ENCODE measurements at regions not wholly inside any gene's neighbourhood (a gene's known extent, or its start where the extent isn't known, plus 50 kb on each side); places are given as distances from the start of the nearest gene placed in this dataset.

GRCh38 chr6:146999766-147000165 lies 204.5 kb upstream of the STXBP5 start:
- Histone ChIP-seq H3K27me3 (no peaks in the 10 kb centered on the region), H3K4me3 (no peak overlapping the region), H3K4me1 (replicated peaks in 1 of 2) (peaks cover 0 to 8% of the 10 kb centered on the region in 2 donors), H3K27ac (no peak overlapping the region), H3K9me3 (replicated peaks in 1 of 3) (no peaks in the 10 kb centered on the region), H3K36me3 (replicated peaks in 1 of 2) (no peaks in the 10 kb centered on the region)
- 94 to 100% (median 97%) methylated on average over 5 of the region's 5 CpGs for WGBS, 4 donors
- intact Hi-C loops (cut with DNase I): no loop called here
- TF ChIP-seq POLR2A (IDR thresholded peaks at IDR 0.05): no peak
- no peak for TF ChIP-seq CTCF (IDR thresholded peaks at IDR 0.05)
- DNase-seq: no peak

- Histone ChIP-seq H3K27me3 (no peaks in the 10 kb centered on the region), H3K4me1 (replicated peaks in 1 of 2) (peaks cover 0 to 8% of the 10 kb centered on the region in 2 donors), H3K4me3 (no peak overlapping the region), H3K36me3 (replicated peaks in 1 of 2) (no peaks in the 10 kb centered on the region), H3K9me3 (replicated peaks in 1 of 3) (no peaks in the 10 kb centered on the region), H3K27ac (no peak overlapping the region)
- TF ChIP-seq POLR2A (IDR thresholded peaks at IDR 0.05): no peak
- TF ChIP-seq CTCF (IDR thresholded peaks at IDR 0.05): no peak
- DNase-seq: no peak
- intact Hi-C loops (cut with DNase I): no loop called here
- WGBS, 4 donors: 38 to 43% (median 40%) methylated on average over 9 of the region's 9 CpGs
These were observed 203.4 kb upstream of the STXBP5 start for GRCh38 chr6:147000545-147001488.

- H3K27ac ChIP-seq: no peak overlapping the region
- intact Hi-C loops (cut with DNase I): no loop called here
- peak in 2 of 7 donors; percentile 5 to 9 for DNase-seq
- H3K9me3 ChIP-seq (replicated peaks in 1 of 3): no peaks in the 10 kb centered on the region
- TF ChIP-seq CTCF (IDR thresholded peaks at IDR 0.05): no peak
- no peaks in the 10 kb centered on the region for H3K27me3 ChIP-seq
- peaks cover 0 to 8% of the 10 kb centered on the region in 2 donors for H3K4me1 ChIP-seq (replicated peaks in 1 of 2)
- no peak overlapping the region for H3K4me3 ChIP-seq
- 11 to 30% (median 24%) methylated on average over 1 of the region's 1 CpG for WGBS, 4 donors
- no peaks in the 10 kb centered on the region for H3K36me3 ChIP-seq (replicated peaks in 1 of 2)
These were observed 202.6 kb upstream of the STXBP5 start for GRCh38 chr6:147001621-147002020.

GRCh38 chr6:147003186-147003585 lies 201.0 kb upstream of the STXBP5 start:
- Histone ChIP-seq H3K4me3 (no peak overlapping the region), H3K9me3 (replicated peaks in 1 of 3) (no peaks in the 10 kb centered on the region), H3K27me3 (no peaks in the 10 kb centered on the region), H3K4me1 (replicated peaks in 1 of 2) (peaks cover 0 to 8% of the 10 kb centered on the region in 2 donors), H3K27ac (no peak overlapping the region), H3K36me3 (replicated peaks in 1 of 2) (no peaks in the 10 kb centered on the region)
- intact Hi-C loops (cut with DNase I): no loop called here
- TF ChIP-seq CTCF (IDR thresholded peaks at IDR 0.05) (no peak), POLR2A (IDR thresholded peaks at IDR 0.05) (no peak)
- peak in 1 of 7 donors; percentile 41 for DNase-seq
